ENCODE measurements at regions not wholly inside any gene's neighbourhood (a gene's known extent, or its start where the extent isn't known, plus 50 kb on each side); places are given as distances from the start of the nearest gene placed in this dataset.

- no peak for TF ChIP-seq SIN3A (IDR thresholded peaks at IDR 0.05; ENCODE audit: borderline replicate concordance, insufficient read depth, low read length)
- TF ChIP-seq TAF1 (IDR thresholded peaks at IDR 0.05; ENCODE audit: borderline replicate concordance, insufficient read depth, low read length), result no peak
- TF ChIP-seq REST (IDR thresholded peaks at IDR 0.05; ENCODE audit: insufficient read depth in 1 of 2, low read depth in 2 of 2, low read length in 2 of 2), result no peak
- no peak for TF ChIP-seq FOXP2 (optimal IDR thresholded peaks at IDR 0.05; ENCODE audit: borderline replicate concordance, extremely low read depth, extremely low read length, insufficient read depth)
- TF ChIP-seq POLR2AphosphoS5 (IDR thresholded peaks at IDR 0.05; ENCODE audit: low read depth, low read length), result no peak
Observed at GRCh38 chr6:121539439-121539838, 104.0 kb downstream of the GJA1 start.

GRCh38 chr6:121540210-121540609 lies 104.8 kb downstream of the GJA1 start:
- TF ChIP-seq TAF1 (IDR thresholded peaks at IDR 0.05; ENCODE audit: borderline replicate concordance, insufficient read depth, low read length) (no peak), POLR2AphosphoS5 (IDR thresholded peaks at IDR 0.05; ENCODE audit: low read depth, low read length) (no peak), SIN3A (IDR thresholded peaks at IDR 0.05; ENCODE audit: borderline replicate concordance, insufficient read depth, low read length) (no peak), REST (IDR thresholded peaks at IDR 0.05; ENCODE audit: insufficient read depth in 1 of 2, low read depth in 2 of 2, low read length in 2 of 2) (no peak), FOXP2 (optimal IDR thresholded peaks at IDR 0.05; ENCODE audit: borderline replicate concordance, extremely low read depth, extremely low read length, insufficient read depth) (no peak)

- TF ChIP-seq FOXP2 (optimal IDR thresholded peaks at IDR 0.05; ENCODE audit: borderline replicate concordance, extremely low read depth, extremely low read length, insufficient read depth) (no peak), SIN3A (IDR thresholded peaks at IDR 0.05; ENCODE audit: borderline replicate concordance, insufficient read depth, low read length) (no peak), TAF1 (IDR thresholded peaks at IDR 0.05; ENCODE audit: borderline replicate concordance, insufficient read depth, low read length) (no peak), POLR2AphosphoS5 (IDR thresholded peaks at IDR 0.05; ENCODE audit: low read depth, low read length) (no peak)
Observed at GRCh38 chr6:121544691-121545090, 109.2 kb downstream of the GJA1 start.

- TF ChIP-seq POLR2AphosphoS5 (IDR thresholded peaks at IDR 0.05; ENCODE audit: low read depth, low read length) (no peak), SIN3A (IDR thresholded peaks at IDR 0.05; ENCODE audit: borderline replicate concordance, insufficient read depth, low read length) (no peak), REST (IDR thresholded peaks at IDR 0.05; ENCODE audit: insufficient read depth in 1 of 2, low read depth in 2 of 2, low read length in 2 of 2) (no peak), TAF1 (IDR thresholded peaks at IDR 0.05; ENCODE audit: borderline replicate concordance, insufficient read depth, low read length) (no peak), FOXP2 (optimal IDR thresholded peaks at IDR 0.05; ENCODE audit: borderline replicate concordance, extremely low read depth, extremely low read length, insufficient read depth) (no peak)
Observed at GRCh38 chr6:121548131-121548530, 112.7 kb downstream of the GJA1 start.

- TF ChIP-seq TAF1 (IDR thresholded peaks at IDR 0.05; ENCODE audit: borderline replicate concordance, insufficient read depth, low read length) (no peak), FOXP2 (optimal IDR thresholded peaks at IDR 0.05; ENCODE audit: borderline replicate concordance, extremely low read depth, extremely low read length, insufficient read depth) (no peak), REST (IDR thresholded peaks at IDR 0.05; ENCODE audit: insufficient read depth in 1 of 2, low read depth in 2 of 2, low read length in 2 of 2) (no peak), POLR2AphosphoS5 (IDR thresholded peaks at IDR 0.05; ENCODE audit: low read depth, low read length) (no peak), SIN3A (IDR thresholded peaks at IDR 0.05; ENCODE audit: borderline replicate concordance, insufficient read depth, low read length) (no peak)
Observed at GRCh38 chr6:121549736-121550135, 114.3 kb downstream of the GJA1 start.

Data from PFSK-1 (cell line).